Ishikawa (cell line): ENCODE measurements at regions not wholly inside any gene's neighbourhood (a gene's known extent, or its start where the extent isn't known, plus 50 kb on each side); places are given as distances from the start of the nearest gene placed in this dataset.

Experiments used
- CEBPB ChIP-seq: IDR thresholded peaks from 2 replicates; pipeline ENCODE4 v1.6.1; 2012
- CREB1 ChIP-seq: IDR thresholded peaks from 2 replicates; pipeline ENCODE4 v1.6.1; 2012; ENCODE audit warnings: low read depth
- EGR1 ChIP-seq: IDR thresholded peaks from 2 replicates; pipeline ENCODE4 v1.6.1; 2012
- EP300 ChIP-seq: IDR thresholded peaks from 2 replicates; pipeline ENCODE4 v1.6.1; 2012; ENCODE audit warnings: borderline replicate concordance
- FOXM1 ChIP-seq: IDR thresholded peaks from 2 replicates; pipeline ENCODE4 v1.6.1; 2012; ENCODE audit warnings: low read depth, borderline replicate concordance
- NFIC ChIP-seq: IDR thresholded peaks from 2 replicates; pipeline ENCODE4 v1.6.1; 2012
- RAD21 ChIP-seq: IDR thresholded peaks from 2 replicates; pipeline ENCODE4 v1.6.1; 2012; ENCODE audit warnings: low read depth
- TAF1 ChIP-seq: IDR thresholded peaks from 2 replicates; pipeline ENCODE4 v1.6.1; 2012; ENCODE audit warnings: low read depth, mild to moderate bottlenecking
- TCF12 ChIP-seq: IDR thresholded peaks from 2 replicates; pipeline ENCODE4 v1.6.1; 2012; ENCODE audit warnings: low read depth
- TEAD4 ChIP-seq: IDR thresholded peaks from 2 replicates; pipeline ENCODE4 v1.6.1; 2012
- YY1 ChIP-seq: IDR thresholded peaks from 2 replicates; pipeline ENCODE4 v1.6.1; 2012; ENCODE audit warnings: low read depth
- ZBTB7A ChIP-seq: IDR thresholded peaks from 2 replicates; pipeline ENCODE4 v1.6.1; 2012; ENCODE audit warnings: low read depth
- TF ChIP-seq, protein P1 (sequence below): IDR thresholded peaks from 2 replicates; pipeline ENCODE4 v1.6.1; 2012; ENCODE audit warnings: low read depth, mild to moderate bottlenecking
- TF ChIP-seq, protein P2 (sequence below): IDR thresholded peaks from 2 replicates; pipeline ENCODE4 v1.6.1; 2012
- TF ChIP-seq, protein P3 (sequence below): IDR thresholded peaks from 2 replicates; pipeline ENCODE4 v1.6.1; 2012

DNA sequence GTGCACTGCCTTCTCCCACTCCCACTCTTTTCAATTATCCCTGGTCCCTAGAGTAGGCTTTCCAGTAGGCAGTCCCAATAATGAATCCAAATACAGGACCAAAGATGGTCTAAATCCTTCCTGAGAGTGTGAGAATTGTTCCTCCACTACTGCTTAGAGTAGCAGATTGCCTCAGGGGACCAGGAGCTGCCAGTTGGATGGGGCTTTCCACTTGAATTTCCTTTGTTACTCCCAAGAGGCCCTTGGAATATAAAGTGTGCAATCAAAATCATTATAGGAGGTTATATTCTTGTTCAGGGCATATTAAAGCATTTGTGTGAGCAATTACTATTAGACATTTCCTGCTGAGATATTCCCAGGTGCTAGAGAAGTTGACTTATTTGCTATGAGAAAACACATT is 156.6 kb upstream of the TLL1 start:
- TF ChIP-seq RAD21 (no peak), EGR1 (no peak), TAF1 (no peak), TCF12 (no peak), ZBTB7A (no peak), CREB1 (no peak), TEAD4 (no peak), CEBPB (no peak), YY1 (no peak)
- TF ChIP-seq, protein P1, sequence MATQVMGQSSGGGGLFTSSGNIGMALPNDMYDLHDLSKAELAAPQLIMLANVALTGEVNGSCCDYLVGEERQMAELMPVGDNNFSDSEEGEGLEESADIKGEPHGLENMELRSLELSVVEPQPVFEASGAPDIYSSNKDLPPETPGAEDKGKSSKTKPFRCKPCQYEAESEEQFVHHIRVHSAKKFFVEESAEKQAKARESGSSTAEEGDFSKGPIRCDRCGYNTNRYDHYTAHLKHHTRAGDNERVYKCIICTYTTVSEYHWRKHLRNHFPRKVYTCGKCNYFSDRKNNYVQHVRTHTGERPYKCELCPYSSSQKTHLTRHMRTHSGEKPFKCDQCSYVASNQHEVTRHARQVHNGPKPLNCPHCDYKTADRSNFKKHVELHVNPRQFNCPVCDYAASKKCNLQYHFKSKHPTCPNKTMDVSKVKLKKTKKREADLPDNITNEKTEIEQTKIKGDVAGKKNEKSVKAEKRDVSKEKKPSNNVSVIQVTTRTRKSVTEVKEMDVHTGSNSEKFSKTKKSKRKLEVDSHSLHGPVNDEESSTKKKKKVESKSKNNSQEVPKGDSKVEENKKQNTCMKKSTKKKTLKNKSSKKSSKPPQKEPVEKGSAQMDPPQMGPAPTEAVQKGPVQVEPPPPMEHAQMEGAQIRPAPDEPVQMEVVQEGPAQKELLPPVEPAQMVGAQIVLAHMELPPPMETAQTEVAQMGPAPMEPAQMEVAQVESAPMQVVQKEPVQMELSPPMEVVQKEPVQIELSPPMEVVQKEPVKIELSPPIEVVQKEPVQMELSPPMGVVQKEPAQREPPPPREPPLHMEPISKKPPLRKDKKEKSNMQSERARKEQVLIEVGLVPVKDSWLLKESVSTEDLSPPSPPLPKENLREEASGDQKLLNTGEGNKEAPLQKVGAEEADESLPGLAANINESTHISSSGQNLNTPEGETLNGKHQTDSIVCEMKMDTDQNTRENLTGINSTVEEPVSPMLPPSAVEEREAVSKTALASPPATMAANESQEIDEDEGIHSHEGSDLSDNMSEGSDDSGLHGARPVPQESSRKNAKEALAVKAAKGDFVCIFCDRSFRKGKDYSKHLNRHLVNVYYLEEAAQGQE: no peak
- TF ChIP-seq, protein P2, sequence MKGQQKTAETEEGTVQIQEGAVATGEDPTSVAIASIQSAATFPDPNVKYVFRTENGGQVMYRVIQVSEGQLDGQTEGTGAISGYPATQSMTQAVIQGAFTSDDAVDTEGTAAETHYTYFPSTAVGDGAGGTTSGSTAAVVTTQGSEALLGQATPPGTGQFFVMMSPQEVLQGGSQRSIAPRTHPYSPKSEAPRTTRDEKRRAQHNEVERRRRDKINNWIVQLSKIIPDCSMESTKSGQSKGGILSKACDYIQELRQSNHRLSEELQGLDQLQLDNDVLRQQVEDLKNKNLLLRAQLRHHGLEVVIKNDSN: no peak
- TF ChIP-seq, protein P3, sequence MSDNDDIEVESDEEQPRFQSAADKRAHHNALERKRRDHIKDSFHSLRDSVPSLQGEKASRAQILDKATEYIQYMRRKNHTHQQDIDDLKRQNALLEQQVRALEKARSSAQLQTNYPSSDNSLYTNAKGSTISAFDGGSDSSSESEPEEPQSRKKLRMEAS: no peak

DNA sequence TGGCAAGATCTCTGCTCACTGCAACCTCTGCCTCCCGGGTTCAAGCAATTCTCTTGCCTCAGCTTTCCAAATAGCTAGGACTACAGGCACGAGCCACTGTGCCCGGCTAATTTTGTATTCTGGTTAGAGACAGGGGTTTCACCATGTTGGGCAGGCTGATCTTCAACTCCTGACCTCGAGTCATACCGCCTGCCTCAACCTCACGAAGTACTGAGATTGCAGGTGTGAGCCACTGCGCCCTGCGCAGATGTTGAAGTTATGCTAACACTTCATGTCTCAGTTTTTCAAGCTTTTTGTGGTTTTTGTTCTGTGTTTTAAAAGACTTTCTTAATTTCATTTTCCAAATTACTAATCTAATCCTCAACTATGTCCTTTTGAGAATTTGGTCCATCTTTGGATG is 154.4 kb upstream of the TLL1 start:
- TF ChIP-seq TCF12 (no peak), EP300 (no peak), FOXM1 (no peak), RAD21 (no peak), CEBPB (no peak), NFIC (no peak), YY1 (no peak), TEAD4 (no peak)
- TF ChIP-seq, protein P2: no peak
- TF ChIP-seq, protein P3: no peak

DNA sequence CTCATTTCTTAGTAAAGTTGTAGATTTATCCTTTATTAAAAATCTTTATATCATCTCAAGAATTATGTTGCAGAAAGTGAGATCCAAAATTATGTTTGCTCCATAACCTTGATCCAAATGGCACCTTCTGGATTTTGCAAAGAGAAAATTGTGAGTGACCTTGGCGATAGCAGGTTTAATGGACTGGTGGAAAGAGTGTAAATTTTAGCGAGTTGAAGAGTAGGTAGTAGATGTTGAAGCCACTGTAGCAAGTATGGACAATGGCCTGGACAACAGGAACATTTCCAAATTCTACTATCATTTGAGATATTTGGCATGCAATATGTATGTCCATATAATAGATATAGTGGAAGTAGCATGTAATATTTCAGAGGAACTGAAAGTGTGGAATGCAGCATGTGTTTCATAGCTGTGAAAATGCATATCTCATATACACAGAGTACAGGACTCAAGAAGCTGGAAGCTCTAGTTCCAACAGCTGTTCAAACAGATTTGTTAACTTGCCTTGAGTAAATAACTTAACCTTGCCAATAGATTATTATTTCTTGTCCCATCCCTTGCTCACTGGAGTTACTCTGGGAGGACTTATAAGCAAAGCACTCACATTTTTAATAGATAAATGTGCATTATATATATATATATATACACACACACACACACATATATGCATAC is 152.5 kb upstream of the TLL1 start:
- TF ChIP-seq, protein P2: no peak
- no peak for TF ChIP-seq NFIC
- TF ChIP-seq TEAD4: no peak
- TF ChIP-seq, protein P1: no peak
- no peak for TF ChIP-seq YY1

DNA sequence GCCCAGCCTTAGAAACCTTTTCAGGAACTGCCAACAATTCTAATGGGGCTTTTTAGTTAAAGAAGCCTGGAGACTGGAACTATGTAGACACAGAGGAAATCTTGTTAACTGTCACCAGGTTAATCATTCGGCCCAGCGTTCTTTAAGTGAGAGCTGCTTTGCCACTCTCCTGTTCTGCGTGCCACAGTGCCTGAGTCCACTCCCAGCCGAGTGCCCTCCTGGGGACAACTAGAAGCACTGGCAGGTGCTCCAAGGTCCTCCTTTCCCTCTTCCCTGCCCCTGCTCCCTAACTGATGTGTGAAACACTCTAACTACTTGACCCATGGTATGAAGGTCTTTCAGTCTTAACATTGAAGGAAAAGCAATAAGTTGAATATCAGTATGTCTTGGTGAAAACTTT is 151.2 kb upstream of the TLL1 start:
- no peak for TF ChIP-seq EGR1

DNA sequence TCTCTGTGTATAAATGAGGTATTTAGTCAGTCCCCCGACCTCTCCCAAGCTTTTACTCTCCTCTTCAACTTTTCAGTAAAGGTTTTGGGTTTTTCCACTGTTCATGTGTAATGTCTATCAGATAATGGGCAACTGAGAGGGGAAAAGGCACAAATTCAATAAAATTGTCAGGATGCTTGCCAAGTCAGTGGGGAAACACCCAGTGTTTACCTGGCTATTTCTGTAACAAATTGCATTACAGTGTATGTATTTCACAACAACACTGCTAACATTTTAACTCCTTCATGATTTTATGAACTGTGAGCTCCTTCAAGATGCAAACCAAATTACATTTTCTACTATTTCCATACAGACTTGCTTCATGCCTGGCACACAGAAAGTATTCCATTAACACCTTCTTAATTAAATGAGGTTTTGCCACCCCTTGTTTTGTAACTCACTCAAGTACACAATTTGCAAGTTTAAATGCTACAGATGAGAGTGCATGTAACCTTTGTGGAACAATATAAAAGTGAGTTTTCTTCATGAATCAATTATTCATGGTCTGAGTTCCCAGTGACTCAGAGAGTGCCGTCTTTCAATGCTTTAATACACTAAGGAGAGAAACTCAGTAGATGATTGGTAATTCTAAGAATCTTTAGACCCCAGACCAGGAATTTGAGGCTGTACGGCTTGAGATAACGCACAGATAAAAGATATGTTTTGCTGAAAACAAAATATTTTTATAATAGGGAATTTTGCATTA is 149.8 kb upstream of the TLL1 start:
- TF ChIP-seq NFIC (no peak), YY1 (no peak), TAF1 (no peak)
- TF ChIP-seq, protein P2: no peak

DNA sequence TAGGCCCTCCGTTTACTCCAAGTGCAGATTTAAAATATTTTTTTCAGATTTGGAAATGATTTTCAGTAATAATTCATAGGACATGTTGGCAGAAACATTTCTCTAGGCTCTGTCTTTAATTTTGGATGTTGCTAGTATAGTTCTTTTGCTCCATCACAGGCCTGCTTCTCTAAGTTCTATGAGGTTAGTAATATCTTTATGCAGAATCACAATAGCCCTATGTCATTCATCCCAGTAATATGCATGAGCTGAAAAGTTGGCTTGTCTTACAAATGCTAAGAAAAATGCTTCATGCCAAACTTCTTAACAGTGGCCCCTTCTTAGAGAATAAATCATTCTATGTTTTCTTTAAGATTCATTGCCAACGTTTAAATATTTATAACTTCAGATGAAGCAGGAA is 148.3 kb upstream of the TLL1 start:
- TF ChIP-seq YY1 (no peak), TAF1 (no peak), EP300 (no peak), RAD21 (no peak), CREB1 (no peak), ZBTB7A (no peak), TCF12 (no peak), CEBPB (no peak), FOXM1 (no peak), TEAD4 (no peak), EGR1 (no peak), NFIC (no peak)
- TF ChIP-seq, protein P1: no peak
- TF ChIP-seq, protein P3: no peak
- TF ChIP-seq, protein P2: no peak
